Loucy (cell line): ENCODE measurements at regions not wholly inside any gene's neighbourhood (a gene's known extent, or its start where the extent isn't known, plus 50 kb on each side); places are given as distances from the start of the nearest gene placed in this dataset.

ENCODE experiments used
- CTCF ChIP-seq: fragments of 200-600 bp; sonication (generic); conservative IDR thresholded peaks from 2 replicates; pipeline ENCODE4 v1.5.1; 2014; ENCODE audit warnings: mild to moderate bottlenecking, antibody characterized with exemption, low read length
- EZH2phosphoT487 ChIP-seq: fragments of 200-600 bp; IDR thresholded peaks from 2 replicates; pipeline ENCODE4 v1.6.1; 2018; ENCODE audit warnings: antibody characterized with exemption, mild to moderate bottlenecking, moderate library complexity, borderline replicate concordance

GRCh38 chr9:71581101-71581500 is 187.2 kb downstream of the CEMIP2 start:
- TF ChIP-seq CTCF (no peak), EZH2phosphoT487 (no peak)
